SJCRH30 (cell line): ENCODE measurements at regions not wholly inside any gene's neighbourhood (a gene's known extent, or its start where the extent isn't known, plus 50 kb on each side); places are given as distances from the start of the nearest gene placed in this dataset.
"Not testable (repeated sequence)": the region's sequence is repeated elsewhere in the genome, so short reads cannot be mapped to it uniquely, and the experiment has no call there.

ENCODE experiments used
- DNase-seq, 2 experiments: peaks; one replicate each; pipeline ENCODE4 v3.0.0-alpha.2; 2015 to 2020
- H3K27ac ChIP-seq: fragments of 250-450 bp; sonication (Bioruptor Pico); 2 replicates; pipeline ENCODE4 v1.5.1; 2020; ENCODE audit warnings: mild to moderate bottlenecking, moderate library complexity
- H3K27me3 ChIP-seq: fragments of 250-450 bp; sonication (Bioruptor Pico); 2 replicates; pipeline ENCODE4 v1.5.1; 2020; ENCODE audit warnings: mild to moderate bottlenecking, moderate library complexity
- H3K36me3 ChIP-seq: fragments of 250-450 bp; sonication (Bioruptor Pico); 2 replicates; pipeline ENCODE4 v1.5.1; 2020; ENCODE audit warnings: mild to moderate bottlenecking, moderate library complexity
- H3K4me1 ChIP-seq: fragments of 250-450 bp; sonication (Bioruptor Pico); 2 replicates; pipeline ENCODE4 v1.5.1; 2020; ENCODE audit warnings: mild to moderate bottlenecking, moderate library complexity
- H3K4me3 ChIP-seq: fragments of 250-450 bp; sonication (Bioruptor Pico); 2 replicates; pipeline ENCODE4 v1.5.1; 2020; ENCODE audit warnings: mild to moderate bottlenecking, moderate library complexity
- H3K9me3 ChIP-seq: fragments of 250-450 bp; sonication (Bioruptor Pico); replicated peaks from 2 replicates; pipeline ENCODE4 v1.5.1; 2020; ENCODE audit warnings: mild to moderate bottlenecking, moderate library complexity

DNA sequence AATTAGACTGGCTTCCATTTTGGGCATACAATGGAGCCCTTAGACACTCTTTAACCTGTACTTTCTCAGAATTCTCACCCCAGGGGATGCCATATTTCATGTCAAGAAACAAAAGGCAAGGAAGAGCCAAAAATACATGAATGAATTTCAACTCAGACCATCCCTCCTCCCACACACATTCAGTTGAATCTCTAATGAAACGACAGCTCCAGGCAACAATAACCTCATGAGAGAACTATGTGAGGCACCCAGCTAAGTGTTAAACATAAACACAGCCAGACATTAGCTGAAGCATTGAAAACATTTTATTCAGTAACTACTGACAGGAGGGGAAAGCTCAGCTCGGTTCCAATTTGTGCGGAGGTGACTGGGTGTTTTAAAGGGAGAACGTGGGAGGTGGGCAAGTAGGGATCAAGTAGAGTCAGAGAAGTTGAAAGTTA is 1359.1 kb upstream of the CDH9 start:
- peak overlapping the region; percentile 67 for H3K27ac ChIP-seq
- no peaks in the 10 kb centered on the region for H3K36me3 ChIP-seq
- H3K27me3 ChIP-seq, result no peaks in the 10 kb centered on the region
- DNase-seq, result peak in 1 of 2 experiments; percentile 26
- H3K4me3 ChIP-seq, result no peak overlapping the region
- peaks cover 24% of the 10 kb centered on the region for H3K4me1 ChIP-seq
- H3K9me3 ChIP-seq, result no peaks in the 10 kb centered on the region

DNA sequence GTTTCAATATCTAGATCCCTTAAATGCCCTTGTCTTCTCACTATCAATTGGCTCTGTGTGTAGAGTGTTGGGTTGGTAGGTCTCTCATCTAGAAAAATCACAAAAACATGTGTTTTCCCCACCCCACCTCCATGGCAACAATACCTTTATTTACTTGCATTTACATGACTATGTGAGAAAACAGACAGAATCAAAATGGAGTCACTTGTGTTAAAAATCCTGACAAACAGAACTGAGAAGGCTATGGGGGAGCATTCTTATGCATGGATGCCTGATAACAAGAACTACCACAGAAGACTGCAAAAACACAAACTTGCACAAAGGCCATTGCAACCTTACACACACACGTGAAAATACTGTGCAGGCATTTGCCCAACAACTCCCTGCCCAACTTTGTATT is 1352.9 kb upstream of the CDH9 start:
- Histone ChIP-seq H3K4me3 (no peak overlapping the region), H3K9me3 (no peaks in the 10 kb centered on the region), H3K27me3 (no peaks in the 10 kb centered on the region), H3K36me3 (no peaks in the 10 kb centered on the region), H3K4me1 (no peaks in the 10 kb centered on the region), H3K27ac (no peak overlapping the region)
- DNase-seq, result no peak

DNA sequence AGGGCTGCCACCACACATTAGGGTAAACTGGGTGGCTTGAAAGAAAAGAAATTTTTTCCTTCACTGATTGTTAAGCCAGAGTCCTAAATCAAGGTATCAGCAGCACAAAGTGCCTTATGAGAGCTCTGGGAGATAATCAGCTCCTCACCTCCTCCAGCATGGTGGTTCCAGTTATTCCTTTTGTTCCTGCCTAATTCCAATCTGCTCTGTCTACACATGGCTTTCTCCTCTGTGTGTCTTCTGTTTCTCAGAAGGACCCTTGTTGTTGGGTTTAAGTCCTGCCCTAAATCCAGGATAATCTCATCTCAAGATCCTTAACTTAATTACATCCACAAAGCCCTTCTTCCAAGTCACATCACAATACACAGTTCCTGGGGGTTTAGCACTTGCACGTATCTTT is 1352.0 kb upstream of the CDH9 start:
- H3K4me1 ChIP-seq, result no peaks in the 10 kb centered on the region
- no peaks in the 10 kb centered on the region for H3K9me3 ChIP-seq
- no peak overlapping the region for H3K4me3 ChIP-seq
- H3K36me3 ChIP-seq, result no peaks in the 10 kb centered on the region
- H3K27me3 ChIP-seq, result no peaks in the 10 kb centered on the region
- no peak for DNase-seq
- no peak overlapping the region for H3K27ac ChIP-seq

DNA sequence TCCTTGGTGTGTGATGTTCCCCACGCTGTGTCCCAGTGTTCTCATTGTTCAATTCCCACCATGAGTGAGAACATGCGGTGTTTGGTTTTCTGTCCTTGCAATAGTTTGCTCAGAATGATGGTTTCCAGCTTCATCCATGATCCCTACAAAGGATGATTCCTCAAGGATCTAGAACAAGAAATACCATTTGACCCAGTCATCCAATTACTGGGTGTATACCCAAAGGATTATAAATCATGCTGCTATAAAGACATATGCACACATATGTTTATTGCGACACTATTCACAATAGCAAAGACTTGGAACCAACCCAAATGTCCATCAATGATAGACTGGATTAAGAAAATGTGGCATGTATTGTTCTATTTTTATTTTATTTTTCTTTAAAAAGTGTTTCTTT is 1351.3 kb upstream of the CDH9 start:
- H3K4me1 ChIP-seq, H3K27ac ChIP-seq, H3K36me3 ChIP-seq, H3K4me3 ChIP-seq, DNase-seq, H3K27me3 ChIP-seq, H3K9me3 ChIP-seq: not testable (repeated sequence)

DNA sequence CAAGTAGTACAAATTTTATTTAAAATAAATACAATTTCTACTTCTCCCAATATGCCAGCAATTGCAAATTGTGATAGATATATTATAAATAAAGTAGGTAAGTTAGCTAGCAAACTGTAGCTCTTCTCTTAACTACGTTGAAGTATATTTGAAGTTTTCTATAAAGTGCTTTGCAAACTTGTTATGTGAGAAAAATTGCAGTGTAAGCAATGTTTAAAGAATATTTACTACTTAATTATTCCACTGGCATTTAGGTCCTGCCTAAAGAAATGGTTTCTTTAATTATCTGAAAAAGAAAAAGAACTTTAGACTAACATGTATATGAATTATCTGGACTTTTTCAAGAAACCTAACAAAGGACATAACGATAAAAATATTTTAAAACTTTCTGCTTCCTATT is 1350.0 kb upstream of the CDH9 start:
- no peak for DNase-seq
- Histone ChIP-seq H3K9me3 (no peaks in the 10 kb centered on the region), H3K27me3 (no peaks in the 10 kb centered on the region), H3K4me3 (no peak overlapping the region), H3K4me1 (no peaks in the 10 kb centered on the region), H3K36me3 (no peaks in the 10 kb centered on the region), H3K27ac (no peak overlapping the region)

DNA sequence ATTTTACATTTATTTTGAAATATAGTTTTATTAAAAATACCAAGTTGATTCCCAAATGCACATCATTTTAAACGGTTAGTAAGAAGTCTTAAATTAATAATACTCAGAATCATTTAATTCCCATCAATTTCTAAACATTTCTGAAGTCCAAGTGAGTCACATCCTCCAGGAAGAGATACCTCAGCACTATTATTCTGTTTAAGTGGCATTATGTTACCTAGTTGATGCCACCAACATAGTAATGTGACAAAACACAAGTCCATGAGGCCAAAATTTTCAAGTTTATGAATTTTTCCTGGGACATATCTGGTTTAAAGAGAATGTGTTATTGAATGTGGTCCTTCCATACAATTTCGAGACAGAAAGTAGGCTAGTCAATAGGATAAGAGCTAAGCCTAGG is 1348.3 kb upstream of the CDH9 start:
- no peak overlapping the region for H3K4me3 ChIP-seq
- no peaks in the 10 kb centered on the region for H3K36me3 ChIP-seq
- H3K27me3 ChIP-seq, result no peaks in the 10 kb centered on the region
- no peaks in the 10 kb centered on the region for H3K9me3 ChIP-seq
- no peaks in the 10 kb centered on the region for H3K4me1 ChIP-seq
- H3K27ac ChIP-seq, result no peak overlapping the region
- DNase-seq, result no peak

DNA sequence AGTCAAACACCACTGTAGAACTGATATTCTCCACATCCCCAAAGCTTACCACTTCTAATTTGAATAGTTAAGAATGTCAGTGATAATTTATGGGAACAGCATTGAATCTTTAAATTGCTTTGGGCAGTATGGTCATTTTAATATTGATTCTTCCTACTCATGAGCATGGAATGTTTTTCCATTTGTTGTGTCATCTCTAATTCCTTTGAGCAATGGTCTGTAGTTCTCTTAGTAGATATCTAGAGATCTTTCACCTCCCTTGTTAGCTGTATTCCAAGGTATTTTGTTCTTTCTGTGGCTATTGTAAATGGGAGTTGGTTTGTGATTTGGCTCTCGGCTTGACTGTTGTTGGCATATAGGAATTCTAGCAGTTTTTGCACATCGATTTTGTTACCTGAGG is 1341.8 kb upstream of the CDH9 start:
- no peaks in the 10 kb centered on the region for H3K36me3 ChIP-seq
- H3K9me3 ChIP-seq, result no peaks in the 10 kb centered on the region
- H3K4me3 ChIP-seq, result no peak overlapping the region
- H3K27me3 ChIP-seq, result no peaks in the 10 kb centered on the region
- H3K27ac ChIP-seq, result no peak overlapping the region
- no peak for DNase-seq
- H3K4me1 ChIP-seq, result no peaks in the 10 kb centered on the region

DNA sequence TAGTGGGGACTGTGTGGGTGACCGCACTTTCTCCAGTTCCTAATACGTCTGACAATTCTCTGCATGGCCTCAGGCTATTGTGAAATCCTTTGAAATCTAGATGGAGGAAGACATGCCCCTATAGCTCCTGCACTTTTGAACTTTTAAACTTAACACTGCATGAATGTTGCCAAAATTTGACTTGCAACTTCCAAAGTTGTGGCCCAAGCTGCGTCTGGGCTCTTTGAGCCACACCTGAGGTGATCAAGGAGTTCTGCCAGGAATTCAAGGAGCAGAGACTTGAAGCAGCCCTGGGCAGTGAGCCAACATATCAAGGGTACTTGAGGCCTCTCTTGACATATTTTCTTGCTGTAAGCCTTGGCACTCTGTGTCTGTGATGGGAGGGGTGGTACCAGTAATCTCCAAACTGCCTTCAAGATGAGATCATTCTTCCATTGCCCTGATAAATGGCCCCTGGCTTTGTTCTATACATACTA is 1336.1 kb upstream of the CDH9 start:
- Histone ChIP-seq H3K27me3 (no peaks in the 10 kb centered on the region), H3K9me3 (no peaks in the 10 kb centered on the region), H3K4me3 (no peak overlapping the region), H3K36me3 (no peaks in the 10 kb centered on the region), H3K4me1 (no peaks in the 10 kb centered on the region), H3K27ac (no peak overlapping the region)
- DNase-seq, result peak; percentile 9 to 38

DNA sequence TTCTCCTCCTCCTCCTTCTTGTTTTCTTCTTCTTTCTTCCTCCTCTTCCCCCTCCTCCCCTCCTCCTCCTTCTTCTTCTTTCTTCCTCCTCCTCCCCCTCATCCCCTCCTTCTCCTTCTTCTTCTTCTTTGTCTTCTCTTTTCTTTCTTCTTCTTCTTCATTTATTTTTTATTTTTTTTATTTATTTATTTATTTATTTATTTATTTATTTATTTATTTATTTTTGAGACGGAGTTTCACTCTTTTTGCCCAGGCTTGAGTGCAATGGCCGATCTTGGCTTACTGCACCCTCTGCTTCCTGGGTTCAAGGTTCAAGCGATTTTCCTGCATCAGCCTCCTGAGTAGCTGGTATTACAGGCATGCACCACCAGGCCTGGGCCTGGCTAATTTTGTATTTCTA is 1332.5 kb upstream of the CDH9 start:
- Histone ChIP-seq H3K27me3 (no peaks in the 10 kb centered on the region), H3K36me3 (no peaks in the 10 kb centered on the region), H3K4me1 (no peaks in the 10 kb centered on the region), H3K4me3 (no peak overlapping the region), H3K9me3 (no peaks in the 10 kb centered on the region), H3K27ac (no peak overlapping the region)
- DNase-seq, result no peak

DNA sequence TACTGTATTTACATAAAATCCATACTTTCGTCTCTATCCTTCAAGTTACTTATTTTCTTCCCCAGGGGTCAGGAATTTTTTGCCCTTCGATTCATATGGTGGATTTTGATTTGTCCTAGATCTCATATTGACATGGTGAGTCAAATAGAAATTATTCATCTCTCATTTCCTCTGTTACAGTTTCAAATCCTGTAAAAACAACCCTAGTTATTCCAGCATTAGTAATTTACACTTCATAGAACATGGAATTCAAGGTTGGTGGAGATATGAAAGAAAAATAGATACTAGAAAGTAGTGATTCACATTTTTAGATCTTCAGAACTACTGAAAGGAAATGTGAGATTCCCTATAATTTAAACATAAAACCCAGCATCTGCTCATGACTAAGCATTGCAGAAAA is 1331.0 kb upstream of the CDH9 start:
- no peak for DNase-seq
- Histone ChIP-seq H3K9me3 (no peaks in the 10 kb centered on the region), H3K4me1 (no peaks in the 10 kb centered on the region), H3K4me3 (no peak overlapping the region), H3K27ac (no peak overlapping the region), H3K36me3 (no peaks in the 10 kb centered on the region), H3K27me3 (no peaks in the 10 kb centered on the region)

DNA sequence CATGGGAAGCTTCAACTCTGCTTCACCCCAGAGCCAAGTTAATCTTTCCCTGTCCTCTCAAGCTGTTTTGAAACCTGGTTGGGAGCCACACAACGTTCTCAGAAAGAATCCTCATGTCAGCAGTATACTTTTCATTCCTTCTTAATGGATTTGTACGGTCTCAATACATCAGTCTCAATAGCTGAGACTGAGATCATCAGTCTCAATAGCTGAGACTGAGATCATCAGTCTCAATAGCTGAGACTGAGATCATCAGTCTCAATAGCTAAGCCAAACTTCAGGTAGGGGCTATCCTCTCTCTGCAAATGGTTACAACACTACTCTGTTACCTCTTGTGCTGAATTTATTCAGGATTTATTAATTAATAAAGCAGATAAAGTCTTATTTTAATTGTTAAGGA is 1317.4 kb upstream of the CDH9 start:
- DNase-seq, result no peak
- Histone ChIP-seq H3K36me3 (no peaks in the 10 kb centered on the region), H3K4me3 (no peak overlapping the region), H3K27ac (no peak overlapping the region), H3K27me3 (no peaks in the 10 kb centered on the region), H3K9me3 (no peaks in the 10 kb centered on the region), H3K4me1 (no peaks in the 10 kb centered on the region)

DNA sequence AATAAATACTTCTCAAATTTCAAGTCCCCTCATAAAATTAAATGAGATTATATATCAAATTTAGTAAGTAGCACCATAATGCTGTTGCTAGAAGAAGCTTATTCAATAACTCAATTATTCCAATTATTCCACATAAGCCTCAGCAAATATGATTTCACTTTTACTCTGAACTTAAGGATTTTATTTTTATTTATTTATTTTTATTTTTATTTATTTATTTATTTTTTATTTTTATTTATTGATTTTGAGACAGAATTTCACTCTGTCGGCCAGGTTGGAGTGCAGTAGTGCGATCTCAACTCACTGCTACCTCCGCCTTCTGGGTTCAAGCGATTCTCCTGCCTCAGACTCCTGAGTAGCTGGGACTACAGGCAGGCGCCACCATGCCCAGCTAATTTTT is 1308.3 kb upstream of the CDH9 start:
- Histone ChIP-seq H3K27ac (no peak overlapping the region), H3K4me3 (no peak overlapping the region), H3K36me3 (no peaks in the 10 kb centered on the region), H3K4me1 (no peaks in the 10 kb centered on the region), H3K27me3 (no peaks in the 10 kb centered on the region), H3K9me3 (no peaks in the 10 kb centered on the region)
- no peak for DNase-seq

DNA sequence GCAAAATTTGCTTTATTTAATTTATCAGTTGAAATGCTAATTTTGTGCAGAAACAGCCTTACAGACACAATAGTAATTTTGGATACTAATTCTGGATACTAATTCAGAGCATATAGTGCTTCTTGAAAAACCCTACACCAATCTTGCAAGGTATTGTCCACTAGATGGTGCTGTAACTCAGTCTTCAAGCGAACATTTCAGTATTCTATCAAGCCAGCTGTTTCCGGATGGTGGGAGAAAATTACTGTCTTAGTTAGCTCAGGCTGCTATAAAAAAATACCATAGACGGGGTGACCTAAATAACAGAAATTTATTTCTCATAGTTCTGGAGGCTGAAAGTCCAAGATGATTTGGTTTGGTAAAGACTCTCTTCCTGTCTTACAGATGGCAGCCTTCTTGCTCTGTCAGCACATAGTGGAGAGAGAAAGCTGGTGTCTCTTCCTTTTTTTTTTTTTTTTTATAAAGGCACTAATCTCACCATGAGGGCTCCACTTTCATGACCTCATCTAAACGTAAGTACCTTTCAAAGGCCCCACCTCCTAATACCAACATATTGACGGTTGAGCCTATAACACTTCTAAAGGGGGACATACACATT is 1306.5 kb upstream of the CDH9 start:
- H3K36me3 ChIP-seq, result no peaks in the 10 kb centered on the region
- no peaks in the 10 kb centered on the region for H3K4me1 ChIP-seq
- H3K27ac ChIP-seq, result no peak overlapping the region
- DNase-seq, result peak; percentile 6 to 73
- no peaks in the 10 kb centered on the region for H3K9me3 ChIP-seq
- no peak overlapping the region for H3K4me3 ChIP-seq
- H3K27me3 ChIP-seq, result no peaks in the 10 kb centered on the region

DNA sequence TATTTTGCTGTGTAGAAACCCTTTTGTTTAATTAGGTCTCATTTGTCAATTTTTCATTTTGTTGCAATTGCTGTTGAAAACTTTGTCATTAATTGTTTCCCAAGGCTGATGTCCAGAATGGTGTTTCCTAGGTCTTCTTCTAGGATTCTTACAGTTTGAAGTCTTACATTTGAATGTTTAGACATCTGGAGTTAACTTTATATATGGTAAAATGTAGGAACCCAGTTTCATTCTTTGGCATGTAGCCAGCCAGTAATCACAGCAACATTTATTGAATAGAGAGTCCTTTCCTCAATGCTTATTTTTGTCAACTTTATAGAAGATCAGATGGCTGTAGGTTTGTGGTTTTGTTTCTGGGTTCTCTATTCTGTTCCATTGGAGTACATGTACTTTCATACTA is 1290.8 kb upstream of the CDH9 start:
- no peaks in the 10 kb centered on the region for H3K4me1 ChIP-seq
- no peak for DNase-seq
- no peak overlapping the region for H3K4me3 ChIP-seq
- no peaks in the 10 kb centered on the region for H3K36me3 ChIP-seq
- H3K27ac ChIP-seq, result no peak overlapping the region
- no peaks in the 10 kb centered on the region for H3K27me3 ChIP-seq
- H3K9me3 ChIP-seq, result no peaks in the 10 kb centered on the region

DNA sequence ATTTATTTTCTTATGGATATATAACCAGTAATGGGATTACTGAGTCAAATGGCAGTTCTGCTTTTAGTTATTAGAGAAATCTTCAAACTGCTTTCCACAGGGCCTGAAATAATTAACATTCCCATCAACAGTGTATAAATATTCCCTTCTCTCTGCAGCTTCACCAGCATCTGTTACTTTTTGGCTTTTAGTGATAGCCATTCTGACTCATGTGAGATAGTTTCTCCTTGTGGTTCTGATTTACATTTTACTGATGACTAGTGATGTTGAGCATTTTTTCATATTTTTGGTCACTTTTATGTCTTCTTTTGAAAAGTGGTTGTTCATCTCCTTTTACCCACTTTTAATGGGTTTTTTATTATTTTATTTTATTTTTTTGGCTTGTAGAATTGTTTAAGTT is 1290.3 kb upstream of the CDH9 start:
- H3K27me3 ChIP-seq, result no peaks in the 10 kb centered on the region
- H3K4me1 ChIP-seq, result no peaks in the 10 kb centered on the region
- DNase-seq, result no peak
- H3K27ac ChIP-seq, result no peak overlapping the region
- H3K36me3 ChIP-seq, result no peaks in the 10 kb centered on the region
- no peaks in the 10 kb centered on the region for H3K9me3 ChIP-seq
- no peak overlapping the region for H3K4me3 ChIP-seq

DNA sequence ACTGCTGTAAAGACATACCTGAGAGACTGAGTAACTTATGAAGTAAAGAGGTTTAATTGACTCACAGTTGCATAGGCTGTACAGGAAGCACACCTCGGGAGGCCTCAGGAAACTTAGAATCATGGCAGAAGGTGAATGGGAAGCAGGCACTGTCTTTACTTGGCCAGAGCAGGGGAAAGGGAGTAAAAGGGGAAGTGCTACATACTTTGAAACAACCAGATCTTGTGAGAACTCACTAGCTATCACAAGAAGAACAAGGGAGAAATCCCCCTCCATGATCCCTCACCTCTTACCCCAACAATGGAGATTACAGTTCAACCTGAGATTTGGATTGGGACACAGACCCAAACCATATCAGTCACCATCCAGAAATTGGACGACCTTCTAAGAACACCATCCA is 1285.8 kb upstream of the CDH9 start:
- no peaks in the 10 kb centered on the region for H3K9me3 ChIP-seq
- no peak for DNase-seq

More for the DNA sequence above, 1285.8 kb upstream of the CDH9 start:
- no peaks in the 10 kb centered on the region for H3K36me3 ChIP-seq
- H3K4me3 ChIP-seq, result no peak overlapping the region
- no peaks in the 10 kb centered on the region for H3K27me3 ChIP-seq
- no peaks in the 10 kb centered on the region for H3K4me1 ChIP-seq
- no peak overlapping the region for H3K27ac ChIP-seq
